HG03565 (cell line): ENCODE measurements at regions not wholly inside any gene's neighbourhood (a gene's known extent, or its start where the extent isn't known, plus 50 kb on each side); places are given as distances from the start of the nearest gene placed in this dataset.

Experiments
- ATAC-seq: cut with Tn5 transposase; IDR thresholded peaks from one replicate; pipeline ENCODE4 v1.9.1; 2021; ENCODE audit warnings: mild to moderate bottlenecking, moderate library complexity; ENCODE audit not compliant: unreplicated experiment

- ATAC-seq: no peak
These were observed 52.1 kb upstream of the EIF3M start for GRCh38 chr11:32531528-32531927.

- peak; percentile 99 for ATAC-seq
These were observed 53.5 kb upstream of the EIF3M start for GRCh38 chr11:32529994-32530588.

GRCh38 chr11:32527261-32528175, 56.1 kb upstream of the EIF3M start:
- ATAC-seq: no peak

- no peak for ATAC-seq
These were observed 56.9 kb upstream of the EIF3M start for GRCh38 chr11:32526760-32527159.

GRCh38 chr11:32511926-32512325, 71.7 kb upstream of the EIF3M start:
- no peak for ATAC-seq

GRCh38 chr11:32510039-32510438, 73.6 kb upstream of the EIF3M start:
- no peak for ATAC-seq

- ATAC-seq: no peak
These were observed 73.4 kb upstream of the WT1 start for GRCh38 chr11:32508780-32509179.

- no peak for ATAC-seq
These were observed 64.7 kb upstream of the WT1 start for GRCh38 chr11:32500001-32500400.

- no peak for ATAC-seq
These were observed 62.6 kb upstream of the WT1 start for GRCh38 chr11:32497951-32498350.

- ATAC-seq: no peak
These were observed 59.3 kb upstream of the WT1 start for GRCh38 chr11:32494629-32495028.

- no peak for ATAC-seq
These were observed 54.1 kb upstream of the WT1 start for GRCh38 chr11:32489464-32489863.

GRCh38 chr11:32487270-32487669, 51.9 kb upstream of the WT1 start:
- no peak for ATAC-seq

GRCh38 chr11:32485733-32486132, 50.4 kb upstream of the WT1 start:
- no peak for ATAC-seq
